HEK293 (cell line): ENCODE measurements at regions not wholly inside any gene's neighbourhood (a gene's known extent, or its start where the extent isn't known, plus 50 kb on each side); places are given as distances from the start of the nearest gene placed in this dataset.

Source experiments
- CTCF ChIA-PET: fragments of 350-600 bp; formaldehyde crosslinking; extraction: SDS; loops from one replicate; lab custom pipeline; 2021; ENCODE audit warnings: antibody characterized with exemption; lab: Yijun Ruan, JAX
- POLR2A ChIA-PET: fragments of 300-600 bp; formaldehyde crosslinking; extraction: SDS; loops from one replicate; lab custom pipeline; 2020; ENCODE audit warnings: antibody characterized with exemption, inconsistent platforms; lab: Yijun Ruan, JAX
- H3K27ac ChIP-seq: fragments of 200-500 bp; sonication (Bioruptor generic); 2 replicates; pipeline ENCODE4 v1.5.1; 2014; ENCODE audit warnings: low read depth, low read length, control low read depth, inconsistent platforms; ENCODE audit errors: extremely low read depth
- H3K36me3 ChIP-seq, 2 experiments: fragments of 200-500 bp in 1 of 2; sonication (Bioruptor generic) in 1 of 2; 1 replicate in 1 of 2; 2 replicates in 1 of 2; pipeline ENCODE4 v1.5.1; 2014 to 2017; ENCODE audit warnings: inconsistent platforms in 2 of 2, low read length in 2 of 2; ENCODE audit not compliant: control insufficient read depth in 2 of 2, insufficient read depth in 1 of 2
- H3K4me1 ChIP-seq: fragments of 200-500 bp; sonication (Bioruptor generic); 2 replicates; pipeline ENCODE4 v1.5.1; 2014; ENCODE audit warnings: mild to moderate bottlenecking, low read length, inconsistent platforms; ENCODE audit not compliant: control insufficient read depth, insufficient read depth
- H3K4me3 ChIP-seq: 2 replicates; pipeline ENCODE4 v1.5.1; 2011; ENCODE audit warnings: low read depth, mild to moderate bottlenecking, control low read depth, low read length, moderate library complexity
- H3K9me3 ChIP-seq: fragments of 200-500 bp; sonication (Bioruptor generic); 2 replicates; pipeline ENCODE4 v1.5.1; 2014; ENCODE audit warnings: low read depth, low read length, inconsistent platforms; ENCODE audit not compliant: control insufficient read depth, insufficient read depth
- BCL11A ChIP-seq: fragments of 450-650 bp; formaldehyde crosslinking; IDR thresholded peaks from 2 replicates; pipeline ENCODE4 v1.5.1; 2016; ENCODE audit warnings: low read depth, missing biosample characterization, missing genetic modification characterization
- HOXD13 ChIP-seq: sonication (generic); formaldehyde crosslinking; IDR thresholded peaks from 2 replicates; pipeline ENCODE4 v1.8.0; 2022; ENCODE audit warnings: missing genetic modification reagents, borderline replicate concordance
- KLF7 ChIP-seq: fragments of 450-650 bp; formaldehyde crosslinking; IDR thresholded peaks from 2 replicates; pipeline ENCODE4 v1.5.1; 2016; ENCODE audit warnings: missing biosample characterization, missing genetic modification characterization, borderline replicate concordance
- OSR2 ChIP-seq: fragments of 450-650 bp; formaldehyde crosslinking; IDR thresholded peaks from 2 replicates; pipeline ENCODE4 v1.5.1; 2016; ENCODE audit warnings: missing biosample characterization, missing genetic modification characterization
- PRDM6 ChIP-seq: fragments of 450-650 bp; formaldehyde crosslinking; IDR thresholded peaks from 2 replicates; pipeline ENCODE4 v1.5.1; 2017; ENCODE audit warnings: missing biosample characterization, missing genetic modification characterization
- SCRT1 ChIP-seq: fragments of 450-650 bp; formaldehyde crosslinking; IDR thresholded peaks from 2 replicates; pipeline ENCODE4 v1.5.1; 2016; ENCODE audit warnings: missing biosample characterization, missing genetic modification characterization, borderline replicate concordance
- YY1 ChIP-seq: fragments of 450-650 bp; formaldehyde crosslinking; IDR thresholded peaks from 2 replicates; pipeline ENCODE4 v1.5.1; 2018; ENCODE audit warnings: missing biosample characterization, missing genetic modification characterization
- ZBTB7A ChIP-seq: fragments of 450-650 bp; formaldehyde crosslinking; IDR thresholded peaks from 2 replicates; pipeline ENCODE4 v1.5.1; 2016; ENCODE audit warnings: low read depth, missing biosample characterization, missing genetic modification characterization
- ZNF132 ChIP-seq: fragments of 450-650 bp; formaldehyde crosslinking; IDR thresholded peaks from 2 replicates; pipeline ENCODE4 v1.5.1; 2017; ENCODE audit warnings: missing biosample characterization, missing genetic modification characterization, borderline replicate concordance
- ZNF26 ChIP-seq: fragments of 450-650 bp; formaldehyde crosslinking; IDR thresholded peaks from 2 replicates; pipeline ENCODE4 v1.5.1; 2016; ENCODE audit warnings: missing biosample characterization, missing genetic modification characterization
- ZNF335 ChIP-seq: fragments of 450-650 bp; formaldehyde crosslinking; conservative IDR thresholded peaks from 2 replicates; pipeline ENCODE4 v1.5.1; 2016; ENCODE audit warnings: missing biosample characterization, missing genetic modification characterization
- ZNF416 ChIP-seq: fragments of 450-650 bp; formaldehyde crosslinking; IDR thresholded peaks from 2 replicates; pipeline ENCODE4 v1.5.1; 2016; ENCODE audit warnings: missing biosample characterization, missing genetic modification characterization
- ZNF473 ChIP-seq: fragments of 450-650 bp; formaldehyde crosslinking; IDR thresholded peaks from 2 replicates; pipeline ENCODE4 v1.5.1; 2017; ENCODE audit warnings: missing biosample characterization, missing genetic modification characterization
- ZNF510 ChIP-seq: fragments of 450-650 bp; formaldehyde crosslinking; IDR thresholded peaks from 2 replicates; pipeline ENCODE4 v1.5.1; 2018; ENCODE audit warnings: mild to moderate bottlenecking, missing genetic modification characterization, missing biosample characterization; ENCODE audit not compliant: insufficient replicate concordance
- ZNF514 ChIP-seq: fragments of 450-650 bp; formaldehyde crosslinking; IDR thresholded peaks from 2 replicates; pipeline ENCODE4 v1.5.1; 2016; ENCODE audit warnings: missing biosample characterization, missing genetic modification characterization
- ZNF529 ChIP-seq: fragments of 450-650 bp; formaldehyde crosslinking; IDR thresholded peaks from 2 replicates; pipeline ENCODE4 v1.5.1; 2017; ENCODE audit warnings: missing genetic modification characterization, missing biosample characterization; ENCODE audit not compliant: insufficient replicate concordance
- ZNF571 ChIP-seq: fragments of 450-650 bp; formaldehyde crosslinking; IDR thresholded peaks from 2 replicates; pipeline ENCODE4 v1.5.0; 2017; ENCODE audit warnings: missing biosample characterization, missing genetic modification characterization
- ZNF580 ChIP-seq: fragments of 450-650 bp; formaldehyde crosslinking; IDR thresholded peaks from 2 replicates; pipeline ENCODE4 v1.5.1; 2016; ENCODE audit warnings: missing biosample characterization, missing genetic modification characterization
- ZNF677 ChIP-seq: fragments of 450-650 bp; IDR thresholded peaks from 2 replicates; pipeline ENCODE4 v1.5.0; 2018; ENCODE audit warnings: missing biosample characterization, mild to moderate bottlenecking, missing genetic modification characterization, moderate library complexity
- ZNF785 ChIP-seq: fragments of 450-650 bp; formaldehyde crosslinking; IDR thresholded peaks from 2 replicates; pipeline ENCODE4 v1.5.1; 2016; ENCODE audit warnings: missing biosample characterization, missing genetic modification characterization
- ZNF830 ChIP-seq: fragments of 450-650 bp; IDR thresholded peaks from 2 replicates; pipeline ENCODE4 v1.5.0; 2018; ENCODE audit warnings: missing biosample characterization, missing genetic modification characterization, low read depth, mild to moderate bottlenecking, moderate library complexity
- ZNF837 ChIP-seq: fragments of 450-650 bp; formaldehyde crosslinking; IDR thresholded peaks from 2 replicates; pipeline ENCODE4 v1.5.1; 2016; ENCODE audit warnings: missing biosample characterization, missing genetic modification characterization
- TF ChIP-seq, protein P1 (sequence below): fragments of 450-650 bp; formaldehyde crosslinking; IDR thresholded peaks from 2 replicates; pipeline ENCODE4 v1.5.1; 2016; ENCODE audit warnings: missing biosample characterization, missing genetic modification characterization
- TF ChIP-seq, protein P2 (sequence below): fragments of 450-650 bp; formaldehyde crosslinking; IDR thresholded peaks from 2 replicates; pipeline ENCODE4 v1.5.1; 2016; ENCODE audit warnings: missing biosample characterization, missing genetic modification characterization
- TF ChIP-seq, protein P3 (sequence below): fragments of 450-650 bp; formaldehyde crosslinking; IDR thresholded peaks from 2 replicates; pipeline ENCODE4 v1.5.1; 2016; ENCODE audit warnings: missing biosample characterization, missing genetic modification characterization

GRCh38 chr7:124680304-124680703 is 85.3 kb downstream of the GPR37 start (continued):
- TF ChIP-seq ZNF837 (tag by site-specific recombination) (no peak), BCL11A (tag by site-specific recombination) (no peak), OSR2 (tag by site-specific recombination) (no peak), ZNF514 (tag by site-specific recombination) (no peak), ZBTB7A (tag by site-specific recombination) (no peak), PRDM6 (tag by site-specific recombination) (no peak)
- TF ChIP-seq, protein P1, sequence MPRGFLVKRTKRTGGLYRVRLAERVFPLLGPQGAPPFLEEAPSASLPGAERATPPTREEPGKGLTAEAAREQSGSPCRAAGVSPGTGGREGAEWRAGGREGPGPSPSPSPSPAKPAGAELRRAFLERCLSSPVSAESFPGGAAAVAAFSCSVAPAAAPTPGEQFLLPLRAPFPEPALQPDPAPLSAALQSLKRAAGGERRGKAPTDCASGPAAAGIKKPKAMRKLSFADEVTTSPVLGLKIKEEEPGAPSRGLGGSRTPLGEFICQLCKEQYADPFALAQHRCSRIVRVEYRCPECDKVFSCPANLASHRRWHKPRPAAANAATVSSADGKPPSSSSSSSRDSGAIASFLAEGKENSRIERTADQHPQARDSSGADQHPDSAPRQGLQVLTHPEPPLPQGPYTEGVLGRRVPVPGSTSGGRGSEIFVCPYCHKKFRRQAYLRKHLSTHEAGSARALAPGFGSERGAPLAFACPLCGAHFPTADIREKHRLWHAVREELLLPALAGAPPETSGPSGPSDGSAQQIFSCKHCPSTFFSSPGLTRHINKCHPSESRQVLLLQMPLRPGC (tag by site-specific recombination) = no peak
- TF ChIP-seq, protein P2, sequence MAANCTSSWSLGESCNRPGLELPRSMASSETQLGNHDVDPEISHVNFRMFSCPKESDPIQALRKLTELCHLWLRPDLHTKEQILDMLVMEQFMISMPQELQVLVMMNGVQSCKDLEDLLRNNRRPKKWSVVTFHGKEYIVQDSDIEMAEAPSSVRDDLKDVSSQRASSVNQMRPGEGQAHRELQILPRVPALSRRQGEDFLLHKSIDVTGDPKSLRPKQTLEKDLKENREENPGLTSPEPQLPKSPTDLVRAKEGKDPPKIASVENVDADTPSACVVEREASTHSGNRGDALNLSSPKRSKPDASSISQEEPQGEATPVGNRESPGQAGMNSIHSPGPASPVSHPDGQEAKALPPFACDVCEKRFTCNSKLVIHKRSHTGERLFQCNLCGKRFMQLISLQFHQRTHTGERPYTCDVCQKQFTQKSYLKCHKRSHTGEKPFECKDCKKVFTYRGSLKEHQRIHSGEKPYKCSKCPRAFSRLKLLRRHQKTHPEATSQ = no peak

- ChIA-PET CTCF (no interaction called here), POLR2A (no interaction called here)
- H3K4me3 ChIP-seq = no peak overlapping the region
- no peak overlapping the region for H3K27ac ChIP-seq
- H3K4me1 ChIP-seq = no peaks in the 10 kb centered on the region
- no peaks in the 10 kb centered on the region for H3K36me3 ChIP-seq
- no peaks in the 10 kb centered on the region for H3K9me3 ChIP-seq
- no peak for TF ChIP-seq ZNF677 (tag by site-specific recombination)
- TF ChIP-seq ZNF335 = no peak
- TF ChIP-seq HOXD13 = no peak
- TF ChIP-seq ZNF132 (tag by site-specific recombination) = no peak
- no peak for TF ChIP-seq ZNF785 (tag by site-specific recombination)
- no peak for TF ChIP-seq SCRT1 (tag by site-specific recombination)
- no peak for TF ChIP-seq ZNF26 (tag by site-specific recombination)
- TF ChIP-seq ZNF473 (tag by site-specific recombination) = no peak
- no peak for TF ChIP-seq ZNF830
- no peak for TF ChIP-seq ZNF571 (tag by site-specific recombination)
- TF ChIP-seq KLF7 (tag by site-specific recombination) = no peak
- TF ChIP-seq YY1 (tag by site-specific recombination) = no peak
- TF ChIP-seq ZNF416 (tag by site-specific recombination) = no peak
- no peak for TF ChIP-seq ZNF580 (tag by site-specific recombination)
- no peak for TF ChIP-seq ZNF529 (tag by site-specific recombination)
- TF ChIP-seq ZNF510 (tag by site-specific recombination) = no peak
- TF ChIP-seq, protein P3, sequence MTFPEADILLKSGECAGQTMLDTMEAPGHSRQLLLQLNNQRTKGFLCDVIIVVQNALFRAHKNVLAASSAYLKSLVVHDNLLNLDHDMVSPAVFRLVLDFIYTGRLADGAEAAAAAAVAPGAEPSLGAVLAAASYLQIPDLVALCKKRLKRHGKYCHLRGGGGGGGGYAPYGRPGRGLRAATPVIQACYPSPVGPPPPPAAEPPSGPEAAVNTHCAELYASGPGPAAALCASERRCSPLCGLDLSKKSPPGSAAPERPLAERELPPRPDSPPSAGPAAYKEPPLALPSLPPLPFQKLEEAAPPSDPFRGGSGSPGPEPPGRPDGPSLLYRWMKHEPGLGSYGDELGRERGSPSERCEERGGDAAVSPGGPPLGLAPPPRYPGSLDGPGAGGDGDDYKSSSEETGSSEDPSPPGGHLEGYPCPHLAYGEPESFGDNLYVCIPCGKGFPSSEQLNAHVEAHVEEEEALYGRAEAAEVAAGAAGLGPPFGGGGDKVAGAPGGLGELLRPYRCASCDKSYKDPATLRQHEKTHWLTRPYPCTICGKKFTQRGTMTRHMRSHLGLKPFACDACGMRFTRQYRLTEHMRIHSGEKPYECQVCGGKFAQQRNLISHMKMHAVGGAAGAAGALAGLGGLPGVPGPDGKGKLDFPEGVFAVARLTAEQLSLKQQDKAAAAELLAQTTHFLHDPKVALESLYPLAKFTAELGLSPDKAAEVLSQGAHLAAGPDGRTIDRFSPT (tag by site-specific recombination) = no peak
- no peak for TF ChIP-seq ZBTB7A (tag by site-specific recombination)
Measured at GRCh38 chr7:124679586-124680225, 85.9 kb downstream of the GPR37 start.
